ENCODE measurements at regions not wholly inside any gene's neighbourhood (a gene's known extent, or its start where the extent isn't known, plus 50 kb on each side); places are given as distances from the start of the nearest gene placed in this dataset.
"Not testable (repeated sequence)": the region's sequence is repeated elsewhere in the genome, so short reads cannot be mapped to it uniquely, and the experiment has no call there.

- no peak for DNase-seq
- Mint-ChIP-seq H3K4me1 (no peaks in the 10 kb centered on the region), H3K36me3 (no peaks in the 10 kb centered on the region), H3K9me3 (no peaks in the 10 kb centered on the region), H3K27ac (no peak overlapping the region), H3K27me3 (no peaks in the 10 kb centered on the region), H3K4me3 (no peak overlapping the region)
- no peak for ATAC-seq (replicated peaks)
These were observed 935.1 kb upstream of the WWC1 start for GRCh38 chr5:167356374-167356773.

GRCh38 chr5:167358868-167359492 is 932.5 kb upstream of the WWC1 start:
- H3K27me3 Mint-ChIP-seq, result no peaks in the 10 kb centered on the region
- H3K27ac Mint-ChIP-seq, result no peak overlapping the region
- H3K36me3 Mint-ChIP-seq, result no peaks in the 10 kb centered on the region
- ATAC-seq (replicated peaks), result no peak
- H3K4me3 Mint-ChIP-seq, result no peak overlapping the region
- DNase-seq, result no peak
- no peaks in the 10 kb centered on the region for H3K4me1 Mint-ChIP-seq
- H3K9me3 Mint-ChIP-seq, result peaks cover 2 to 7% of the 10 kb centered on the region in 2 donors

GRCh38 chr5:167361795-167362194 is 929.6 kb upstream of the WWC1 start:
- H3K27ac Mint-ChIP-seq, result no peak overlapping the region
- no peaks in the 10 kb centered on the region for H3K36me3 Mint-ChIP-seq
- H3K4me3 Mint-ChIP-seq, result no peak overlapping the region
- no peaks in the 10 kb centered on the region for H3K27me3 Mint-ChIP-seq
- H3K4me1 Mint-ChIP-seq, result no peaks in the 10 kb centered on the region
- no peak for DNase-seq
- peaks cover 4 to 8% of the 10 kb centered on the region in 2 donors for H3K9me3 Mint-ChIP-seq
- no peak for ATAC-seq (replicated peaks)

- ATAC-seq (replicated peaks) (no peak), DNase-seq (no peak)
- Mint-ChIP-seq H3K27ac (no peak overlapping the region), H3K36me3 (no peaks in the 10 kb centered on the region), H3K4me3 (no peak overlapping the region), H3K27me3 (no peaks in the 10 kb centered on the region), H3K9me3 (peaks cover 4 to 8% of the 10 kb centered on the region in 2 donors), H3K4me1 (no peaks in the 10 kb centered on the region)
These were observed 928.4 kb upstream of the WWC1 start for GRCh38 chr5:167363065-167363464.

- Mint-ChIP-seq H3K27me3 (no peaks in the 10 kb centered on the region), H3K36me3 (no peaks in the 10 kb centered on the region), H3K27ac (no peak overlapping the region), H3K4me3 (no peak overlapping the region), H3K4me1 (no peaks in the 10 kb centered on the region), H3K9me3 (no peaks in the 10 kb centered on the region)
- no peak for ATAC-seq (replicated peaks)
- DNase-seq, result no peak
These were observed 916.3 kb upstream of the WWC1 start for GRCh38 chr5:167375125-167375524.

GRCh38 chr5:167378894-167379723 is 912.3 kb upstream of the WWC1 start:
- no peak overlapping the region for H3K4me3 Mint-ChIP-seq
- peaks cover 0 to 2% of the 10 kb centered on the region in 2 donors for H3K9me3 Mint-ChIP-seq
- no peak overlapping the region for H3K27ac Mint-ChIP-seq
- no peak for ATAC-seq (replicated peaks)
- DNase-seq, result no peak
- H3K4me1 Mint-ChIP-seq, result no peaks in the 10 kb centered on the region
- H3K27me3 Mint-ChIP-seq, result no peaks in the 10 kb centered on the region
- H3K36me3 Mint-ChIP-seq, result no peaks in the 10 kb centered on the region

- Mint-ChIP-seq H3K27me3 (no peaks in the 10 kb centered on the region), H3K4me3 (no peak overlapping the region)
- no peak for DNase-seq
These were observed 910.0 kb upstream of the WWC1 start for GRCh38 chr5:167381457-167381856.

GRCh38 chr5:167389537-167389936 is 901.9 kb upstream of the WWC1 start:
- no peaks in the 10 kb centered on the region for H3K27me3 Mint-ChIP-seq
- H3K36me3 Mint-ChIP-seq, result no peaks in the 10 kb centered on the region
- H3K27ac Mint-ChIP-seq, result no peak overlapping the region
- no peak for ATAC-seq (replicated peaks)
- no peak overlapping the region for H3K4me3 Mint-ChIP-seq
- peaks cover 3 to 10% of the 10 kb centered on the region in 2 donors for H3K9me3 Mint-ChIP-seq
- no peaks in the 10 kb centered on the region for H3K4me1 Mint-ChIP-seq
- no peak for DNase-seq

More at GRCh38 chr5:167381457-167381856, 910.0 kb upstream of the WWC1 start:
- Mint-ChIP-seq H3K9me3 (peaks cover 4 to 6% of the 10 kb centered on the region in 2 donors), H3K4me1 (no peaks in the 10 kb centered on the region), H3K27ac (no peak overlapping the region), H3K36me3 (no peaks in the 10 kb centered on the region)
- no peak for ATAC-seq (replicated peaks)

GRCh38 chr5:167391286-167391685 is 900.2 kb upstream of the WWC1 start:
- H3K4me3 Mint-ChIP-seq; H3K27me3 Mint-ChIP-seq; H3K27ac Mint-ChIP-seq; H3K4me1 Mint-ChIP-seq; ATAC-seq (replicated peaks); DNase-seq; H3K36me3 Mint-ChIP-seq: not testable (repeated sequence)
- H3K9me3 Mint-ChIP-seq, result peaks cover 4 to 10% of the 10 kb centered on the region in 2 donors

GRCh38 chr5:167392240-167392639 is 899.2 kb upstream of the WWC1 start:
- no peak for ATAC-seq (replicated peaks)
- no peaks in the 10 kb centered on the region for H3K27me3 Mint-ChIP-seq

GRCh38 chr5:167393358-167393757 is 898.1 kb upstream of the WWC1 start:
- Mint-ChIP-seq H3K4me1 (no peaks in the 10 kb centered on the region), H3K4me3 (no peak overlapping the region), H3K9me3 (peaks cover 4 to 6% of the 10 kb centered on the region in 2 donors), H3K27me3 (no peaks in the 10 kb centered on the region), H3K36me3 (no peaks in the 10 kb centered on the region), H3K27ac (no peak overlapping the region)
- DNase-seq, result no peak
- ATAC-seq (replicated peaks), result no peak

More at GRCh38 chr5:167392240-167392639, 899.2 kb upstream of the WWC1 start:
- no peaks in the 10 kb centered on the region for H3K4me1 Mint-ChIP-seq
- H3K9me3 Mint-ChIP-seq, result peaks cover 5 to 10% of the 10 kb centered on the region in 2 donors
- DNase-seq, result no peak
- no peak overlapping the region for H3K4me3 Mint-ChIP-seq
- H3K27ac Mint-ChIP-seq, result no peak overlapping the region
- no peaks in the 10 kb centered on the region for H3K36me3 Mint-ChIP-seq

- ATAC-seq (replicated peaks), result no peak
These were observed 888.8 kb upstream of the WWC1 start for GRCh38 chr5:167402671-167403070.

GRCh38 chr5:167406513-167406912 is 884.9 kb upstream of the WWC1 start:
- Mint-ChIP-seq H3K4me3 (no peak overlapping the region), H3K9me3 (peaks cover 0 to 4% of the 10 kb centered on the region in 2 donors), H3K27me3 (no peaks in the 10 kb centered on the region), H3K4me1 (no peaks in the 10 kb centered on the region), H3K27ac (no peak overlapping the region), H3K36me3 (no peaks in the 10 kb centered on the region)
- DNase-seq (no peak), ATAC-seq (replicated peaks) (no peak)

More at GRCh38 chr5:167402671-167403070, 888.8 kb upstream of the WWC1 start:
- H3K27ac Mint-ChIP-seq, result no peak overlapping the region
- H3K27me3 Mint-ChIP-seq, result no peaks in the 10 kb centered on the region
- no peak for DNase-seq
- no peaks in the 10 kb centered on the region for H3K4me1 Mint-ChIP-seq
- no peaks in the 10 kb centered on the region for H3K36me3 Mint-ChIP-seq
- H3K9me3 Mint-ChIP-seq, result peaks cover 0 to 4% of the 10 kb centered on the region in 2 donors
- H3K4me3 Mint-ChIP-seq, result no peak overlapping the region

- H3K9me3 Mint-ChIP-seq, result peaks cover 0 to 2% of the 10 kb centered on the region in 2 donors
- no peak overlapping the region for H3K27ac Mint-ChIP-seq
- DNase-seq (no peak), ATAC-seq (replicated peaks) (no peak)
- H3K27me3 Mint-ChIP-seq, result no peaks in the 10 kb centered on the region
- H3K4me3 Mint-ChIP-seq, result no peak overlapping the region
- H3K4me1 Mint-ChIP-seq, result no peaks in the 10 kb centered on the region
- no peaks in the 10 kb centered on the region for H3K36me3 Mint-ChIP-seq
These were observed 878.9 kb upstream of the WWC1 start for GRCh38 chr5:167412556-167412955.

- peaks cover 0 to 2% of the 10 kb centered on the region in 2 donors for H3K9me3 Mint-ChIP-seq
- H3K36me3 Mint-ChIP-seq, result no peaks in the 10 kb centered on the region
- no peak for ATAC-seq (replicated peaks)
- no peak overlapping the region for H3K27ac Mint-ChIP-seq
- H3K27me3 Mint-ChIP-seq, result no peaks in the 10 kb centered on the region
- no peak for DNase-seq
- H3K4me3 Mint-ChIP-seq, result no peak overlapping the region
- H3K4me1 Mint-ChIP-seq, result no peaks in the 10 kb centered on the region
These were observed 877.9 kb upstream of the WWC1 start for GRCh38 chr5:167413506-167413905.

Measured in stimulated activated naive B cell treated with anti-CD40 and anti-IgM and Interleukin-4, amounts not matched to agents 10 μg/mL and 1 μg/mL and 100 μg/mL, for 72 hours (primary cell).